ENCODE measurements at regions not wholly inside any gene's neighbourhood (a gene's known extent, or its start where the extent isn't known, plus 50 kb on each side); places are given as distances from the start of the nearest gene placed in this dataset.

DNA sequence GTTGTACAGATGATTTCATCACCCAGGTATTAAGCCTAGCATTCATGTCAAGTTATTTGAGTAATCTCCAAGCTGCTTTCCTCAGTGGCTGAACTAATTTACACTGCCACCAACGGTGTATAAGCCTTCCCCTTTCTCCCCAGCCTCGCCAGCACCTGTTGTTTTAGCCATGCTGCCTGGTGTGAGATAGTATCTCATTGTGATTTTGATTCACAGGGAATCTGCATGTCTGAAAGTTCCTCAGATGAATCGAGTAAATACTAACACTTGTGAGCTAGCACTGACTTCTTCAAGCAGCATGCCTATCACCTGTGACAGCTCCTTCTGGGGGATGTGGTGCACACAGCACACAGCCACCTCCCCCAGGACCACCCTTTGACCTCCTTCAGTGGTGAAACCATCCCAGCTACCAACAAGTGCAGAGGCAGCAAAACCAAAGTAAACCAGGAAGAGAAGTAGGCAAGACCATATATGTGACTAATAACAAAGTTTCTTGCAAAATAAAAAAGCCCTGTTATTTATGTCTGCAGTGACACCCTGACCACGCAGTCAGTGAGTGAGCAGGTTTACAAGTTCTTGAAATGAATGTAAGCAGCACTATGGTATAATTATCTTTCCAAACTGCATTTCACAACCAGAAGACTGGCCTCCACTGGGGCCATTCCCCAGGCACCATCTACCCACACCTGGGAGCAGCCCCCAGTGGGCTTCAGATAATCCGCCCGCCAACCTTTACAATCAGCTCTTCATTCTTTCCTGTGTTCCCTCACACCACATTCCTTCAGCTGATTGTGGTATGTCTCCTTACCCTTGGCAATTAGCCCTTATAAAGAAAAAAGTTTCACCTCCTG lies 173.8 kb downstream of the ETS2 start:
- no peak overlapping the region for H3K4me3 ChIP-seq
- no peaks in the 10 kb centered on the region for H3K36me3 ChIP-seq
- no peaks in the 10 kb centered on the region for H3K9me3 ChIP-seq
- no peaks in the 10 kb centered on the region for H3K27me3 ChIP-seq
- no peak for DNase-seq

- Histone ChIP-seq H3K9me3 (no peaks in the 10 kb centered on the region), H3K27me3 (no peaks in the 10 kb centered on the region), H3K36me3 (no peaks in the 10 kb centered on the region), H3K4me3 (no peak overlapping the region)
- no peak for DNase-seq
Measured at GRCh38 chr21:38976900-38977299, 171.2 kb downstream of the ETS2 start.

DNA sequence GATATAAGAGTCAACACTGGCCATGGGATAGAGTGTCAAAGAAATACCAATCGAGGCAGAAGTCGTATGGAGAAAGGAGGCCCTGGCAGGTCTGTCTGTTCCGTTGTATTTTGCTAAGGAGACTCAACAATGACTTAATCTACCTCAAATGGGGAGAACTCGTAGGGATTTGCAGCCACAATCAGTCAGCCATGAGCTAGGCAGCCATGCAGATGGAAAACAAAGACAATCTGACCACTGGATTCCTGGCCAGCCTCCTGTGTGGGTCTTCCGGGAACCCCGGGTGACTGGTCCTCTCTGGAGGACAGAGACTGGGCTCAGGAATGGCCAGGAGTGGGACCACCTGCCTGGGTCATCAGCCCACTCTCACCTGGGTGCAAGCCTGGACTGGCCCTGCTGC lies 167.8 kb downstream of the ETS2 start:
- Histone ChIP-seq H3K36me3 (no peaks in the 10 kb centered on the region), H3K9me3 (no peaks in the 10 kb centered on the region), H3K27me3 (no peaks in the 10 kb centered on the region), H3K4me3 (no peak overlapping the region)
- no peak for DNase-seq

DNA sequence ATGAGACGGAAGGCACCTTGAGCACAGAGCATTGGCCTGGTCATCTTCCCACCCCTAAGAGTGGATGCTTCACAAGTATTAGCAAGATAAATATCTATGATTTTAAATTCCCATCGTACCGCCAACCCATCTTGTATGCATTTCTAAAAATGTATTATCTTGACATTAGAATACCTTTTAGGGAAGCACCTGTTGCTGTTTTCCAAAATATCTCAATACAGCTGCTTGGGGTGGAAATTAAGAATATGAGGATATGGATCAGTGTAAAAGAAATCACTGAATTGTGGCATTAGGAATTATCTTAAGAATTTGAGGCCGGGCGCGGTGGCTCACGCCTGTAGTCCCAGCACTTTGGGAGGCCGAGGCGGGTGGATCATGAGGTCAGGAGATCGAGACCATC lies 166.3 kb downstream of the ETS2 start:
- no peak overlapping the region for H3K4me3 ChIP-seq
- no peak for DNase-seq
- no peaks in the 10 kb centered on the region for H3K9me3 ChIP-seq
- no peaks in the 10 kb centered on the region for H3K27me3 ChIP-seq
- H3K36me3 ChIP-seq: no peaks in the 10 kb centered on the region

- Histone ChIP-seq H3K36me3 (no peaks in the 10 kb centered on the region), H3K4me3 (no peak overlapping the region), H3K27me3 (no peaks in the 10 kb centered on the region), H3K9me3 (no peaks in the 10 kb centered on the region)
- no peak for DNase-seq
Measured at GRCh38 chr21:38970765-38971164, 165.0 kb downstream of the ETS2 start.

DNA sequence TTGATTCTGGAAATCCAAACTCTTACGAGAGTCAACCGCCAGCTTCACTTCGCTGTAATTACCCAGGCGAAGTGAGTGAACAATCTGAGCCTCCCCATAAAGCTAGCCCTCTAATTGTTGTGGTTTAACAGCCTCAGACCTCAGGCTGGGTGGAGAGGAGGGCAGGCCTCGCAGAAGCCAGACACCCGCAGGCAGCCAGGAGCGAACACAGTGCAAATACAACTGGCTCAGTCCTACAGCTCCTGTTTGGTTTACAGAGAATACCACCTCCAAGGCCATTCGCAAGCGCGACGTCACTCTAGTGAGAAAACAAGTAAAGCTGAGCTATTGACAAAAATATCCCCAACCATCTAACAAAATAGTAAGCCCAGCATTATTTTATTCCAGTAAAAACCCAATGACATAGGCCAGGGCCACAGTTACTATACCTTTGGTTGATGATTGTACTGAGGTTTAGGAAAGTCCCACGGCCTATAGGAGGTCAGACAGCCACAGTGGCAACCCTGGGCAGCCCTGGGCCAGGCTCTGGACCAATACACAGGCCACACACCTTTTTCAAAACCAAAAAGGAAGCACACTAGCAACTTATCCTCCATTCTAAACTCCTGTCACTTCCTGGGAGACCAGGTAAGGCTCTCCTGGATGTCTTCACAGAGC lies 163.3 kb downstream of the ETS2 start:
- H3K9me3 ChIP-seq: no peaks in the 10 kb centered on the region
- H3K36me3 ChIP-seq: no peaks in the 10 kb centered on the region
- no peaks in the 10 kb centered on the region for H3K27me3 ChIP-seq
- H3K4me3 ChIP-seq: no peak overlapping the region
- no peak for DNase-seq

- peaks cover 2% of the 10 kb centered on the region; the same call in 1 of the 2 replicates for H3K9me3 ChIP-seq
- H3K27me3 ChIP-seq: no peaks in the 10 kb centered on the region
- H3K4me3 ChIP-seq: no peak overlapping the region
- H3K36me3 ChIP-seq: no peaks in the 10 kb centered on the region
- DNase-seq: no peak
Measured at GRCh38 chr21:38965910-38966504, 160.3 kb downstream of the ETS2 start.

GRCh38 chr21:38965241-38965640 lies 159.5 kb downstream of the ETS2 start:
- Histone ChIP-seq H3K9me3 (peaks cover 2% of the 10 kb centered on the region; the same call in 1 of the 2 replicates), H3K27me3 (no peaks in the 10 kb centered on the region), H3K36me3 (no peaks in the 10 kb centered on the region), H3K4me3 (no peak overlapping the region)
- DNase-seq: no peak

GRCh38 chr21:38963006-38963405 lies 157.3 kb downstream of the ETS2 start:
- no peak overlapping the region for H3K4me3 ChIP-seq
- H3K36me3 ChIP-seq: no peaks in the 10 kb centered on the region
- no peak for DNase-seq
- peaks cover 2% of the 10 kb centered on the region; the same call in 1 of the 2 replicates for H3K9me3 ChIP-seq
- H3K27me3 ChIP-seq: no peaks in the 10 kb centered on the region

- H3K4me3 ChIP-seq: no peak overlapping the region
- H3K36me3 ChIP-seq: no peaks in the 10 kb centered on the region
- H3K9me3 ChIP-seq: peaks cover 2% of the 10 kb centered on the region; the same call in 1 of the 2 replicates
- no peak for DNase-seq
- no peaks in the 10 kb centered on the region for H3K27me3 ChIP-seq
Measured at GRCh38 chr21:38960251-38960650, 154.5 kb downstream of the ETS2 start.

DNA sequence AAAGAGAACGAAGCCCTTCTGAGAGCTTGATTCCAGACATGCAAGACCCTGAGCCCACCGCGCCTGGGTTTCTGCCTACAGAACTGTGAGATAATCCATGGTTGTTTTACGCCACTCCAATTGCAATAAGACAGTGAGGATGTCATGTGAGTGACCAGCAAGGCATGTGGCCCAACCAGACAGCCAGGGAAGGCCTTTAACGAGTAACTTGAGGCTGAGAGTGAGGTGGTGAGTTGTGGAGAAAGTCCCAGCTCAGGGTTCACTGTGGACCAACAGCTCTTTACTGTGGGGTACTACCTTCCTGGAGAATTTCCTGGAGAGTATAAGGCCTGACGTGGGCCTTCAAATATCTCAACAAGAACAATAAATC lies 153.9 kb downstream of the ETS2 start:
- H3K36me3 ChIP-seq: no peaks in the 10 kb centered on the region
- DNase-seq: no peak
- H3K4me3 ChIP-seq: no peak overlapping the region
- no peaks in the 10 kb centered on the region for H3K27me3 ChIP-seq
- peaks cover 2% of the 10 kb centered on the region; the same call in 1 of the 2 replicates for H3K9me3 ChIP-seq

- no peaks in the 10 kb centered on the region for H3K27me3 ChIP-seq
- H3K36me3 ChIP-seq: no peaks in the 10 kb centered on the region
- DNase-seq: no peak
- H3K4me3 ChIP-seq: no peak overlapping the region
- peaks cover 2% of the 10 kb centered on the region; the same call in 1 of the 2 replicates for H3K9me3 ChIP-seq
Measured at GRCh38 chr21:38958940-38959691, 153.4 kb downstream of the ETS2 start.

DNA sequence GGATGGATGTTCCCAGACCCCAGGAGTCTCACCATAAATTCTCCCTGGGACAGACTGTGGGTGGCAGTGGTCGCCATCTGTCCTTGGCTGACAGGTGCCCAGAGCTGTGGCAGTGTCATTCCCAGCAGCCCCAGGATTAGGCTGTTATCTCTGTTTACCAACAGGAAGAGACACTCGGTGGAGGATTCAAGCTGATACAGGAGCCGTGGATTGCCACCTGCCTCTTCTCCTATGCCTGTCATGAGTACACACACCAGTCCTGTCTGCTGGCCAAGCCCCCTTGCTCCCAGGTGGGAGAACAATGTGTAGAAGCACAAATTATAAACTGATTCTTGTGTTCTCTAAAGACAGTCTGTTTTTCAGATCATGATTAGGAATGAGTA lies 152.6 kb downstream of the ETS2 start:
- peaks cover 2% of the 10 kb centered on the region; the same call in 1 of the 2 replicates for H3K9me3 ChIP-seq
- no peak for DNase-seq
- no peak overlapping the region for H3K4me3 ChIP-seq
- H3K27me3 ChIP-seq: no peaks in the 10 kb centered on the region
- no peaks in the 10 kb centered on the region for H3K36me3 ChIP-seq

- no peak for DNase-seq
- no peak overlapping the region for H3K4me3 ChIP-seq
- H3K36me3 ChIP-seq: no peaks in the 10 kb centered on the region
- H3K9me3 ChIP-seq: peaks cover 2% of the 10 kb centered on the region; the same call in 1 of the 2 replicates
- no peaks in the 10 kb centered on the region for H3K27me3 ChIP-seq
Measured at GRCh38 chr21:38957575-38958322, 152.0 kb downstream of the ETS2 start.

GRCh38 chr21:38956856-38957571 lies 151.3 kb downstream of the ETS2 start:
- H3K4me3 ChIP-seq: no peak overlapping the region
- no peaks in the 10 kb centered on the region for H3K27me3 ChIP-seq
- DNase-seq: no peak
- H3K36me3 ChIP-seq: no peaks in the 10 kb centered on the region
- peaks cover 2% of the 10 kb centered on the region; the same call in 1 of the 2 replicates for H3K9me3 ChIP-seq

- Histone ChIP-seq H3K36me3 (no peaks in the 10 kb centered on the region), H3K27me3 (no peaks in the 10 kb centered on the region), H3K9me3 (peaks cover 2% of the 10 kb centered on the region; the same call in 1 of the 2 replicates), H3K4me3 (no peak overlapping the region)
- no peak for DNase-seq
Measured at GRCh38 chr21:38956521-38956855, 150.8 kb downstream of the ETS2 start.
